ENCODE measurements at regions not wholly inside any gene's neighbourhood (a gene's known extent, or its start where the extent isn't known, plus 50 kb on each side); places are given as distances from the start of the nearest gene placed in this dataset.

DNA sequence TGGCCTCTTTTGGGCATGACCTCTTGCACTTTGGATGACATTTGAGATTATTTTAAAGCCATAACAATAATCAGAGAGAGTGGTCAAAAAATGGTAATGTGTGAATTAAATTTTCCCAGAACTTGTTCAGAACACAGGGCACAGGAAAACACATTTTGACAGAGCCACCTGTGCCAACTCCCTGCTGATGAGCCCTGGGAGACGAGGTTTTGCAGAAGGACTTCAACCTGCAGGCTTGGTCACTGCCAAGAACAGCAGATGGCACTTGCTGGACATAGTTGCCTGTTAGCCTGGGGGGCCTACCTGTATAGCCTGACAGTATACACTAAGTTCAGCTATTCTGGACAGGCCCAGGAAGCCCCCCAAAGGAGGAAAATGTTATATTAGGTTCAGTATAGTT is 277.8 kb upstream of the EMCN start:
- TF ChIP-seq, protein P1, sequence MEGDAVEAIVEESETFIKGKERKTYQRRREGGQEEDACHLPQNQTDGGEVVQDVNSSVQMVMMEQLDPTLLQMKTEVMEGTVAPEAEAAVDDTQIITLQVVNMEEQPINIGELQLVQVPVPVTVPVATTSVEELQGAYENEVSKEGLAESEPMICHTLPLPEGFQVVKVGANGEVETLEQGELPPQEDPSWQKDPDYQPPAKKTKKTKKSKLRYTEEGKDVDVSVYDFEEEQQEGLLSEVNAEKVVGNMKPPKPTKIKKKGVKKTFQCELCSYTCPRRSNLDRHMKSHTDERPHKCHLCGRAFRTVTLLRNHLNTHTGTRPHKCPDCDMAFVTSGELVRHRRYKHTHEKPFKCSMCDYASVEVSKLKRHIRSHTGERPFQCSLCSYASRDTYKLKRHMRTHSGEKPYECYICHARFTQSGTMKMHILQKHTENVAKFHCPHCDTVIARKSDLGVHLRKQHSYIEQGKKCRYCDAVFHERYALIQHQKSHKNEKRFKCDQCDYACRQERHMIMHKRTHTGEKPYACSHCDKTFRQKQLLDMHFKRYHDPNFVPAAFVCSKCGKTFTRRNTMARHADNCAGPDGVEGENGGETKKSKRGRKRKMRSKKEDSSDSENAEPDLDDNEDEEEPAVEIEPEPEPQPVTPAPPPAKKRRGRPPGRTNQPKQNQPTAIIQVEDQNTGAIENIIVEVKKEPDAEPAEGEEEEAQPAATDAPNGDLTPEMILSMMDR (conservative IDR thresholded peaks at IDR 0.05; ENCODE audit: low read depth, low read length): no peak
- TF ChIP-seq EZH2 (IDR thresholded peaks at IDR 0.05; ENCODE audit: borderline replicate concordance, low read depth, low read length, poor library complexity, severe bottlenecking): no peak
